Subcutaneous abdominal adipose tissue (tissue), 5 donors: ENCODE measurements at regions not wholly inside any gene's neighbourhood (a gene's known extent, or its start where the extent isn't known, plus 50 kb on each side); places are given as distances from the start of the nearest gene placed in this dataset.

Source experiments
- H3K27ac ChIP-seq: one replicate; pipeline ENCODE4 v1.7.0; 2013; ENCODE audit warnings: low read depth, mild to moderate bottlenecking, inconsistent platforms, low read length, moderate library complexity
- H3K27me3 ChIP-seq, 5 donors: one replicate each; pipeline ENCODE4 v1.7.0; 2013; ENCODE audit warnings: low read length in 5 of 5, inconsistent platforms in 1 of 5; ENCODE audit not compliant: control insufficient read depth in 5 of 5, insufficient read depth in 4 of 5
- H3K36me3 ChIP-seq, 5 donors: one replicate each; pipeline ENCODE4 v1.7.0; 2013; ENCODE audit warnings: low read length in 5 of 5; ENCODE audit not compliant: control insufficient read depth in 5 of 5, insufficient read depth in 5 of 5
- H3K4me1 ChIP-seq, 5 donors: one replicate each; pipeline ENCODE4 v1.7.0; 2013; ENCODE audit warnings: low read length in 5 of 5, mild to moderate bottlenecking in 3 of 5, moderate library complexity in 1 of 5; ENCODE audit not compliant: control insufficient read depth in 5 of 5, insufficient read depth in 5 of 5
- H3K4me3 ChIP-seq, 5 donors: one replicate each; pipeline ENCODE4 v1.7.0; 2013; ENCODE audit warnings: low read length in 5 of 5, low read depth in 1 of 5
- H3K9ac ChIP-seq, 5 donors: one replicate each; pipeline ENCODE4 v1.7.0; 2013; ENCODE audit warnings: low read length in 5 of 5, mild to moderate bottlenecking in 4 of 5, moderate library complexity in 3 of 5
- H3K9me3 ChIP-seq, 5 donors: one replicate each; pipeline ENCODE4 v1.7.0; 2013; ENCODE audit warnings: low read length in 5 of 5; ENCODE audit not compliant: control insufficient read depth in 5 of 5
- donor health status: healthy.
- donor health status: healthy.
- donor health status: healthy.
- donor health status: healthy.
- donor health status: healthy.

DNA sequence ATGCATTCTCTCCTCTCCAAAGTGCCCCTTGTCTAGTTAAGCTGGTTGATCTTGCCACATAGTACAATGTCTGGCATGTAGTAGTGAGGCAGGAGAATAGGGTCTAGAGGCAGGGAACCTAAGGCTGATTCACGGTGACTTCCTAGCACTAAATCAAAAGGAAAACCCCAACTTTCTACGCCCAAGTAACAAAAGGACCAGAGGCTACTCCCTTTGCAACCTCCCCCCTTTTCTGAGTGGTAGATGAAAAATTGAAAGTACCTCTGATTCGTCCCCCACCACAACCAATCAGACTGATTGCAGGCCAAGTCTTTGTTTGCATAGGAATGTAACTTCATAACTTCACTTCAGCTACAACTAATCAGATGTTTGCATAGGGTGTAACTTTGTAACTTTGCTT lies 278.8 kb downstream of the PSAT1 start:
- no peak overlapping the region for H3K27ac ChIP-seq
- no peak overlapping the region for H3K9ac ChIP-seq
- H3K9me3 ChIP-seq, result no peaks in the 10 kb centered on the region
- no peaks in the 10 kb centered on the region for H3K27me3 ChIP-seq
- H3K36me3 ChIP-seq, result no peaks in the 10 kb centered on the region
- H3K4me3 ChIP-seq, result no peak overlapping the region
- peaks cover 0 to 44% (median 21%) of the 10 kb centered on the region in 5 donors for H3K4me1 ChIP-seq

GRCh38 chr9:78577156-78577906 lies 280.4 kb downstream of the PSAT1 start:
- H3K4me3 ChIP-seq, result no peak overlapping the region
- peak overlapping the region; percentile 13 for H3K27ac ChIP-seq
- H3K27me3 ChIP-seq, result no peaks in the 10 kb centered on the region
- H3K9me3 ChIP-seq, result no peaks in the 10 kb centered on the region
- H3K4me1 ChIP-seq, result peaks cover 0 to 42% (median 20%) of the 10 kb centered on the region in 5 donors
- H3K36me3 ChIP-seq, result no peaks in the 10 kb centered on the region
- H3K9ac ChIP-seq, result no peak overlapping the region

DNA sequence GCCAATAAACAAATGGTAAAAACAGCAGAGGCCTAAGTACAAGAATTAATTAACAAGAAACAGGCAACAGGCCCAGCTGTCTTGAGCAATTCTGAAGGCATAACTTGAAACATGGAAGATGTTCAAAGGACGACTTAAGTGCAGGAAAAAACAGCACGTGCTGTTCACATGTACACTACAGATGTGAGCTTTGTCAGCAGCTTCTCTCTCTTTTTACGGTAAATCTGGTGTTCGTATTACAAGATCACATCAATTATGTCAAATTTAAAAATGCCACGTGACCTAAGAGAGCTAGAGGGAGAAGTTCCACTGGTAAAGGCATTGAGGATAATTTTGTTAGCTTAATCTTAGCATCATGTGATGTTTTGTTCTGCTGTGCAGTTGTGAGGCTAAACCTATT lies 281.1 kb downstream of the PSAT1 start:
- peaks cover 0 to 35% (median 13%) of the 10 kb centered on the region in 5 donors for H3K4me1 ChIP-seq
- H3K9ac ChIP-seq, result no peak overlapping the region
- H3K4me3 ChIP-seq, result no peak overlapping the region
- H3K27ac ChIP-seq, result peak overlapping the region; percentile 13
- no peaks in the 10 kb centered on the region for H3K36me3 ChIP-seq
- no peaks in the 10 kb centered on the region for H3K9me3 ChIP-seq
- no peaks in the 10 kb centered on the region for H3K27me3 ChIP-seq

GRCh38 chr9:78582821-78583220 lies 285.9 kb downstream of the PSAT1 start:
- no peaks in the 10 kb centered on the region for H3K36me3 ChIP-seq
- no peaks in the 10 kb centered on the region for H3K27me3 ChIP-seq
- H3K9me3 ChIP-seq, result peaks cover 0 to 5% (median 3%) of the 10 kb centered on the region in 5 donors
- H3K4me3 ChIP-seq, result no peak overlapping the region
- no peak overlapping the region for H3K27ac ChIP-seq
- H3K4me1 ChIP-seq, result peaks cover 0 to 6% (median under 1%) of the 10 kb centered on the region in 5 donors
- H3K9ac ChIP-seq, result no peak overlapping the region

DNA sequence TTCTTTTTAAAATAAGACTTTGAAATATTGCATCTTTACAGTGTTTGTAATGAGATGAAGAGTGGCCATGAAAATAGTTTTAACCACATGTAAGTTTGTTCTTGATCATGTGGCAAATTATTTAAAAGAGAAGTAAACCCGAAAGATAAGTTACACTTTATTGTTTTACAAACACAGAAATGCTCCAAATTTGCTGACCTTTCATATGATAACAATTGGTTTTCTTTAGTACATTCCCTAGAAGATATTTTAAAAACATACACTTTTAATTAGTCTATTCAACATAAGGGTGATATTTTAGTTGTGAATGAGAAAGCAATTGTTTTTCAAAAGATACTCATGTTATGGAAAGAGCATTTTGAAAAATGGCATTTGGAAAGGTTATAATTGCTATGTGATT lies 287.7 kb downstream of the PSAT1 start:
- Histone ChIP-seq H3K4me3 (no peak overlapping the region), H3K9me3 (peaks cover 0 to 6% (median 5%) of the 10 kb centered on the region in 5 donors), H3K27me3 (no peaks in the 10 kb centered on the region), H3K9ac (no peak overlapping the region), H3K36me3 (no peaks in the 10 kb centered on the region), H3K27ac (no peak overlapping the region), H3K4me1 (no peaks in the 10 kb centered on the region)

DNA sequence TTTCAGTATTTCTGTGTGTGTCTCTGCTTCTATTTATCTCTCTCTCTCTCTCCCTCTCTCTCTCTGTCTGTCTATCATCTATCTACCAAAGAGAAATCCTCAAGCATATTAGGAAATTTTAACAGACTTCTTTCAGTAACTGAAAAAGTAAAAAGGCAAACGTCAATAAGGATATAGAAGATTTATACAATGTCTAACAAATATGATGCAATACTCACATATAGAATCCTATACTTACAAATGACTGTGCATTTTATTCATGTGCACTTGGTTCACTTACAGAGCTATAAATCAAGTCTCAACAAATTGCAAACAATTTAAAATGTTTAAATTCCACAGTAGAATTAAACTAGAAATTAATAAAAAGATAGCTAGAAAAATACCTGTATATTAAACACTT lies 289.0 kb downstream of the PSAT1 start:
- H3K9ac ChIP-seq, result no peak overlapping the region
- peaks cover 0 to 8% (median 5%) of the 10 kb centered on the region in 5 donors for H3K9me3 ChIP-seq
- H3K4me1 ChIP-seq, result no peaks in the 10 kb centered on the region
- H3K36me3 ChIP-seq, result no peaks in the 10 kb centered on the region
- H3K4me3 ChIP-seq, result no peak overlapping the region
- H3K27me3 ChIP-seq, result no peaks in the 10 kb centered on the region
- H3K27ac ChIP-seq, result no peak overlapping the region

DNA sequence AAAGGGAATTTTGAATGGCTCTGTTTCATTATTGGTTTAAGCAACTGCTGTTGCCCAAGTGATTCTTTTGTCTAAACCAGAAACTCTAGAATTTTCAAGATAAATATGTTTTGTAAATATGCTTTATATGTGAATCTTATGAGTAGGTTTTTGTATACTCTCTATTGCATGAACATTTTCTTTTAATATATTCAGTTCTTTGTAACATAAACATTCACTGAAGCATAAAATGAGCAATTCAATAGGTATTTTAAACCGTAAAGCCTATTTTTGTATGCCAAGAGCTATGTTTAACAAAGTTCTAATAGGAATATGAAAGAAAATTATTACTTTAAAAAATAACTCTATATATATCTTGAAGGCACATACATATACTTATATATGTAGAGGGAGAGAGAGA lies 293.1 kb downstream of the PSAT1 start:
- Histone ChIP-seq H3K9me3 (peaks cover 0 to 8% (median 5%) of the 10 kb centered on the region in 5 donors), H3K27me3 (no peaks in the 10 kb centered on the region), H3K4me1 (no peaks in the 10 kb centered on the region), H3K36me3 (no peaks in the 10 kb centered on the region), H3K27ac (no peak overlapping the region), H3K4me3 (no peak overlapping the region), H3K9ac (no peak overlapping the region)

DNA sequence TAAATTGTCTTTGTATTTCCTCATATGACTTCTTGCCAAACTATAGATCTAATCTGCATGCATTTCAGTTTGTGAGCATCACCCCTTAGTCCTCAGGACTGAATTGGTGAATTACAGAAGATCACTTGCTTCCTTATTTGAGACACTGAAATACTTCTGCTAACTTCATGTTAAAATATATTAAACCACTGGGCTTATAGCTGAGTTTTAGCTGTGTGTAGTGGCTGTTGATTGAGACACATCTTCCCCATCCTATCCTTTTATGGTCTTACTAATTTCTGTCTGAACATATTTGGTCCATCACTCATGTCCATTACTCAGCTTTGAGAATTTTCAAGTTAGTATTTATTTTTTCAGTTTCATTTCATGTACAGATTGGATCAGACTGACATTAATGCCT lies 295.9 kb downstream of the PSAT1 start:
- H3K9ac ChIP-seq, result no peak overlapping the region
- H3K36me3 ChIP-seq, result no peaks in the 10 kb centered on the region

GRCh38 chr9:78595200-78595945 lies 298.4 kb downstream of the PSAT1 start:
- H3K27ac ChIP-seq, result no peak overlapping the region
- H3K9me3 ChIP-seq, result no peaks in the 10 kb centered on the region

More for the DNA sequence above, 295.9 kb downstream of the PSAT1 start:
- no peaks in the 10 kb centered on the region for H3K27me3 ChIP-seq
- H3K27ac ChIP-seq, result no peak overlapping the region
- H3K4me3 ChIP-seq, result no peak overlapping the region
- peaks cover 0 to 4% (median under 1%) of the 10 kb centered on the region in 5 donors for H3K9me3 ChIP-seq
- H3K4me1 ChIP-seq, result no peaks in the 10 kb centered on the region

GRCh38 chr9:78596346-78596745 lies 299.4 kb downstream of the PSAT1 start:
- no peaks in the 10 kb centered on the region for H3K27me3 ChIP-seq
- H3K36me3 ChIP-seq, result no peaks in the 10 kb centered on the region
- H3K4me1 ChIP-seq, result no peaks in the 10 kb centered on the region
- no peak overlapping the region for H3K9ac ChIP-seq
- no peak overlapping the region for H3K27ac ChIP-seq
- no peak overlapping the region for H3K4me3 ChIP-seq
- no peaks in the 10 kb centered on the region for H3K9me3 ChIP-seq

More at GRCh38 chr9:78595200-78595945, 298.4 kb downstream of the PSAT1 start:
- no peaks in the 10 kb centered on the region for H3K4me1 ChIP-seq
- no peaks in the 10 kb centered on the region for H3K27me3 ChIP-seq
- H3K36me3 ChIP-seq, result no peaks in the 10 kb centered on the region
- no peak overlapping the region for H3K4me3 ChIP-seq
- H3K9ac ChIP-seq, result no peak overlapping the region
